Right atrium auricular region (tissue), 2 donors: ENCODE measurements at regions not wholly inside any gene's neighbourhood (a gene's known extent, or its start where the extent isn't known, plus 50 kb on each side); places are given as distances from the start of the nearest gene placed in this dataset.

ENCODE experiments used
- DNase-seq: peaks from one replicate; pipeline ENCODE4 v3.0.0-alpha.2; 2019; ENCODE audit warnings: low spot score
- H3K27ac ChIP-seq, 2 donors: fragments of 200-600 bp; sonication (generic); 1 replicate in 1 of 2; 2 replicates in 1 of 2; pipeline ENCODE4 v1.5.1; 2016 to 2019
- H3K27me3 ChIP-seq, 2 donors: fragments of 200-600 bp; sonication (generic); one replicate each; pipeline versions ENCODE4 v1.5.1 to v1.6.0; 2017 to 2019
- H3K36me3 ChIP-seq: fragments of 200-600 bp; sonication (generic); one replicate; pipeline ENCODE4 v1.5.1; 2016
- H3K4me1 ChIP-seq, 2 donors: fragments of 200-600 bp; sonication (generic); one replicate each; pipeline versions ENCODE4 v1.5.1 to v1.6.0; 2017 to 2019
- H3K4me3 ChIP-seq, 2 donors: fragments of 200-600 bp; sonication (generic); 1 replicate in 1 of 2; 2 replicates in 1 of 2; pipeline ENCODE4 v1.5.1; 2017 to 2019; ENCODE audit warnings: mild to moderate bottlenecking in 1 of 2, moderate library complexity in 1 of 2
- H3K9me3 ChIP-seq, 2 donors: fragments of 200-600 bp; sonication (generic); one replicate each; pipeline ENCODE4 v1.5.1; 2019
- TF ChIP-seq, protein P1 (sequence below), 2 donors: fragments of 200-600 bp; sonication (generic); IDR thresholded peaks; one replicate each; pipeline ENCODE4 v1.5.1; 2019; ENCODE audit warnings: antibody characterized with exemption in 2 of 2

DNA sequence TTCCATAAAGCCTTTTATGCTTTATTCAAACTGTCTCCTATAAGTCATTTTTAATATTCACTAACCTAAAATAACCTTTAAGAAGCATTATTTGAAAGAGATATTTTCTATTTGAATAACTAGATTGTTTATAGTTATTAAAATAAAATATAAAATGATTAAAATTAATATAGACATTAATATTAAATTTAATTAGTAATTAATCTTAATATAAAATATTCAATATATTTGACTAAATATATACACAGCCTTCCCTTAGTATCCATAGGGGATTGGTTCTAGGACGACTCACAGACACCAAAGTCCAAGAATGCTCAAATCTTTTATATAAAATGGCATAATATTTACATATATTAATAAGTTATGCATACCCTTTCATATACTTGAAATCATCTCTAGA lies 1014.1 kb downstream of the TBL1XR1 start:
- TF ChIP-seq, protein P1, sequence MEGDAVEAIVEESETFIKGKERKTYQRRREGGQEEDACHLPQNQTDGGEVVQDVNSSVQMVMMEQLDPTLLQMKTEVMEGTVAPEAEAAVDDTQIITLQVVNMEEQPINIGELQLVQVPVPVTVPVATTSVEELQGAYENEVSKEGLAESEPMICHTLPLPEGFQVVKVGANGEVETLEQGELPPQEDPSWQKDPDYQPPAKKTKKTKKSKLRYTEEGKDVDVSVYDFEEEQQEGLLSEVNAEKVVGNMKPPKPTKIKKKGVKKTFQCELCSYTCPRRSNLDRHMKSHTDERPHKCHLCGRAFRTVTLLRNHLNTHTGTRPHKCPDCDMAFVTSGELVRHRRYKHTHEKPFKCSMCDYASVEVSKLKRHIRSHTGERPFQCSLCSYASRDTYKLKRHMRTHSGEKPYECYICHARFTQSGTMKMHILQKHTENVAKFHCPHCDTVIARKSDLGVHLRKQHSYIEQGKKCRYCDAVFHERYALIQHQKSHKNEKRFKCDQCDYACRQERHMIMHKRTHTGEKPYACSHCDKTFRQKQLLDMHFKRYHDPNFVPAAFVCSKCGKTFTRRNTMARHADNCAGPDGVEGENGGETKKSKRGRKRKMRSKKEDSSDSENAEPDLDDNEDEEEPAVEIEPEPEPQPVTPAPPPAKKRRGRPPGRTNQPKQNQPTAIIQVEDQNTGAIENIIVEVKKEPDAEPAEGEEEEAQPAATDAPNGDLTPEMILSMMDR (IDR thresholded peaks at IDR 0.05): no peak
- no peak for DNase-seq
- Histone ChIP-seq H3K9me3 (no peaks in the 10 kb centered on the region), H3K27me3 (no peaks in the 10 kb centered on the region), H3K4me1 (no peaks in the 10 kb centered on the region), H3K27ac (no peak overlapping the region), H3K36me3 (no peaks in the 10 kb centered on the region), H3K4me3 (no peak overlapping the region)

DNA sequence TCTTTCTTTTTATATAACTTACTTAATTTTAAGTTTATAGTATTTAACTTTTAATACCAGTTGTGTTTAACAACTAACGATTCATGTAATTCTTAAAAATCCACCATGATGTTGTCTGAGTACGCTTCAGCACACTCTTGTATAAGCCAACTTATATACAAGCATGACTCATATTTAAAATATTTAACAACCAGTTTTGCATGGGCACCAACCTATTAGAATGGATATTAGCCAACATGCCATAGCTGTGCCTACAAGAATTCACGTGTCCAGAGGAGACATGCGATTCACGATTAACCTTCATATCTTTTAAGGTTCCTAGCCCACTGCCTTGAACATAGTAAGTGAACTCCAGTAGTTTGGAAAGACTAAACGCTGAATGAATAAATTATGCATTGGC lies 1023.2 kb downstream of the TBL1XR1 start:
- TF ChIP-seq, protein P1 (IDR thresholded peaks at IDR 0.05): no peak
- no peak for DNase-seq
- Histone ChIP-seq H3K36me3 (no peaks in the 10 kb centered on the region), H3K9me3 (no peaks in the 10 kb centered on the region), H3K27ac (no peak overlapping the region), H3K4me3 (no peak overlapping the region), H3K4me1 (no peaks in the 10 kb centered on the region), H3K27me3 (no peaks in the 10 kb centered on the region)

GRCh38 chr3:176172492-176172891 lies 1024.8 kb downstream of the TBL1XR1 start:
- no peaks in the 10 kb centered on the region for H3K27me3 ChIP-seq
- H3K36me3 ChIP-seq: no peaks in the 10 kb centered on the region
- H3K27ac ChIP-seq: no peak overlapping the region
- H3K4me3 ChIP-seq: no peak overlapping the region
- peaks cover 0 to 4% of the 10 kb centered on the region in 2 donors for H3K9me3 ChIP-seq
- TF ChIP-seq, protein P1 (IDR thresholded peaks at IDR 0.05): no peak
- no peaks in the 10 kb centered on the region for H3K4me1 ChIP-seq
- DNase-seq: no peak

DNA sequence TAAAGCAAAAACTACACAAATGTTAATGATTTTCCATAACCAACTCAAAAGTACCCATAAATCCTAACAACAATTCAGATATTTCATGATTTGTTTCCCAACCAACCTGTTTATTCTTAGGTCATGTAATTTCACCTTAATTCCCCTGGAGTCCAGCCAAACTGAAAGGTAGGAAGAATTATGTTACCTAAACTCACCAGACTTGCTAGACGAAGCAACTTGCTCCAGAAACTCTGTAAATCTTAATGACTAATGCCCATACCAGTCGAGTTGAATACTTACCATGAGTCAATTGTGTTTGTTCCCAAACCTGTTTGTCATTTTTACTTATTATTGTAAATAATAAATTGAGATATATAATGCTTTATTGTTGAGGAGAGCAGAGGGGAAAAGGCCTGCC lies 1030.0 kb downstream of the TBL1XR1 start:
- no peak overlapping the region for H3K4me3 ChIP-seq
- H3K27me3 ChIP-seq: no peaks in the 10 kb centered on the region
- no peaks in the 10 kb centered on the region for H3K36me3 ChIP-seq
- H3K9me3 ChIP-seq: peaks cover 0 to 4% of the 10 kb centered on the region in 2 donors
- no peak for DNase-seq
- H3K4me1 ChIP-seq: no peaks in the 10 kb centered on the region
- no peak overlapping the region for H3K27ac ChIP-seq
- TF ChIP-seq, protein P1 (IDR thresholded peaks at IDR 0.05): no peak

DNA sequence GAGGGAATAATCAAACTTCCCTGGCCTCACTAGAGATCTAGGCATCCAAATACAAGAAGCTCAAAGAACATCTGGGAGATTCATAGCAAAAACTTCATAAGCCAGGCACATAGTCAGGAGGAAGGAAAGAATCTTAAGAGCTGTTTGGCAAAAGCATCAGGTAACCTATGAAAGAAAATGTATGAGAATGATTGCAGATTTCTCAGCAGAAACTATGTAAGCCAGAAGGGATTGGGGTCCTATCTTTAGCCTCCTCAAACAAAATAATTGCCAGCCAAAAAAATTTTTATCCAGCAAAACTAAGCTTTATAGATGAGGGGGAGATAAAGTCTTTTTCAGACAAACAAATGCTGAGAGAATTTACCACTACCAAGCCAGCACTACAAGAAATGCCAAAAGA lies 1036.3 kb downstream of the TBL1XR1 start:
- H3K4me3 ChIP-seq: no peak overlapping the region
- H3K4me1 ChIP-seq: no peaks in the 10 kb centered on the region
- H3K27ac ChIP-seq: no peak overlapping the region
- no peaks in the 10 kb centered on the region for H3K9me3 ChIP-seq
- H3K36me3 ChIP-seq: no peaks in the 10 kb centered on the region
- TF ChIP-seq, protein P1 (IDR thresholded peaks at IDR 0.05): no peak
- no peak for DNase-seq
- no peaks in the 10 kb centered on the region for H3K27me3 ChIP-seq

- Histone ChIP-seq H3K4me3 (no peak overlapping the region), H3K27me3 (no peaks in the 10 kb centered on the region), H3K36me3 (no peaks in the 10 kb centered on the region), H3K4me1 (no peaks in the 10 kb centered on the region), H3K9me3 (no peaks in the 10 kb centered on the region), H3K27ac (no peak overlapping the region)
- TF ChIP-seq, protein P1 (IDR thresholded peaks at IDR 0.05): no peak
- DNase-seq: no peak
Measured at GRCh38 chr3:176159796-176160195, 1037.5 kb downstream of the TBL1XR1 start.
